Fibroblast of lung (primary cell): ENCODE measurements at regions not wholly inside any gene's neighbourhood (a gene's known extent, or its start where the extent isn't known, plus 50 kb on each side); places are given as distances from the start of the nearest gene placed in this dataset.

ENCODE experiments used
- DNase-seq, 2 donors: peaks; one replicate each; pipeline versions ENCODE4 v3.0.0 to v3.0.0-alpha.2; 2010; ENCODE audit warnings: low read depth in 2 of 2
- H2AFZ ChIP-seq: 2 replicates; pipeline ENCODE4 v1.5.1; 2012; ENCODE audit warnings: low read length, control low read depth, inconsistent platforms
- H3K27ac ChIP-seq: 2 replicates; pipeline ENCODE4 v1.5.1; 2011; ENCODE audit warnings: low read length, control low read depth; ENCODE audit not compliant: insufficient read depth
- H3K27me3 ChIP-seq: 2 replicates; pipeline ENCODE4 v1.5.1; 2011; ENCODE audit warnings: mild to moderate bottlenecking, low read length; ENCODE audit not compliant: control insufficient read depth, insufficient read depth
- H3K36me3 ChIP-seq: 2 replicates; pipeline ENCODE4 v1.5.1; 2011; ENCODE audit warnings: low read length; ENCODE audit not compliant: control insufficient read depth, insufficient read depth
- H3K4me1 ChIP-seq: 2 replicates; pipeline ENCODE4 v1.5.1; 2011; ENCODE audit warnings: low read length; ENCODE audit not compliant: control insufficient read depth, insufficient read depth; ENCODE audit errors: extremely low read depth
- H3K4me2 ChIP-seq: 2 replicates; pipeline ENCODE4 v1.5.1; 2011; ENCODE audit warnings: low read length, control low read depth; ENCODE audit not compliant: insufficient read depth; ENCODE audit errors: extremely low read depth
- H3K4me3 ChIP-seq, 4 experiments: fragments of 200-600 bp in 1 of 4; sonication (generic) in 1 of 4; replicated peaks in 1 of 4; 2 replicates each; pipeline ENCODE4 v1.5.1; 2011 to 2016; ENCODE audit warnings: low read length in 4 of 4, low read depth in 3 of 4, mild to moderate bottlenecking in 3 of 4, control low read depth in 2 of 4, inconsistent platforms in 1 of 4, mixed read lengths in 1 of 4; ENCODE audit not compliant: insufficient read depth in 1 of 4; ENCODE audit errors: control extremely low read depth in 1 of 4
- H3K79me2 ChIP-seq: 2 replicates; pipeline ENCODE4 v1.5.1; 2012; ENCODE audit warnings: mild to moderate bottlenecking, low read length, inconsistent platforms; ENCODE audit not compliant: control insufficient read depth, insufficient read depth
- H3K9ac ChIP-seq: 2 replicates; pipeline ENCODE4 v1.5.1; 2011; ENCODE audit warnings: mild to moderate bottlenecking, low read length, control low read depth; ENCODE audit not compliant: insufficient read depth
- H3K9me3 ChIP-seq: 2 replicates; pipeline ENCODE4 v1.5.1; 2012; ENCODE audit warnings: low read depth, low read length; ENCODE audit not compliant: control insufficient read depth, insufficient read depth
- H4K20me1 ChIP-seq: 2 replicates; pipeline ENCODE4 v1.5.1; 2011; ENCODE audit warnings: low read length; ENCODE audit not compliant: control insufficient read depth, insufficient read depth; ENCODE audit errors: extremely low read depth
- CTCF ChIP-seq, 2 donors: IDR thresholded peaks in 1 of 2; conservative IDR thresholded peaks in 1 of 2; 1 replicate in 1 of 2; 2 replicates in 1 of 2; pipeline ENCODE4 v1.5.1; 2011 to 2012; ENCODE audit warnings: low read length in 2 of 2, control low read depth in 1 of 2, inconsistent platforms in 1 of 2, low read depth in 1 of 2, mild to moderate bottlenecking in 1 of 2
- EZH2 ChIP-seq: IDR thresholded peaks from 2 replicates; pipeline ENCODE4 v1.5.1; 2012; ENCODE audit warnings: low read length, control low read depth, mild to moderate bottlenecking; ENCODE audit errors: missing control alignments

GRCh38 chr11:33500332-33500731, 200.3 kb downstream of the C11orf91 start:
- H4K20me1 ChIP-seq: no peaks in the 10 kb centered on the region
- TF ChIP-seq CTCF (conservative IDR thresholded peaks at IDR 0.05 in 1 of 2, IDR thresholded peaks at IDR 0.05 in 1 of 2; ENCODE audit: low read depth in 1 of 2, low read length in 2 of 2) (no peak), EZH2 (no peak)
- no peak for DNase-seq

GRCh38 chr11:33492596-33492995, 208.0 kb downstream of the C11orf91 start:
- no peak for DNase-seq
- Histone ChIP-seq H3K27me3 (peaks cover 2% of the 10 kb centered on the region), H4K20me1 (no peaks in the 10 kb centered on the region), H2AFZ (no peak overlapping the region), H3K4me1 (no peaks in the 10 kb centered on the region), H3K79me2 (no peaks in the 10 kb centered on the region), H3K4me3 (no peak overlapping the region), H3K4me2 (no peak overlapping the region), H3K36me3 (no peaks in the 10 kb centered on the region), H3K9ac (no peak overlapping the region), H3K27ac (no peak overlapping the region), H3K9me3 (no peaks in the 10 kb centered on the region)
- TF ChIP-seq EZH2: no peak
- TF ChIP-seq CTCF (conservative IDR thresholded peaks at IDR 0.05 in 1 of 2, IDR thresholded peaks at IDR 0.05 in 1 of 2; ENCODE audit: low read depth in 1 of 2, low read length in 2 of 2): no peak

More at GRCh38 chr11:33500332-33500731, 200.3 kb downstream of the C11orf91 start:
- Histone ChIP-seq H3K4me1 (no peaks in the 10 kb centered on the region), H3K4me3 (no peak overlapping the region), H3K4me2 (no peak overlapping the region), H3K27ac (no peak overlapping the region), H3K9ac (no peak overlapping the region), H3K79me2 (no peaks in the 10 kb centered on the region), H3K36me3 (no peaks in the 10 kb centered on the region), H2AFZ (no peak overlapping the region), H3K27me3 (no peaks in the 10 kb centered on the region), H3K9me3 (no peaks in the 10 kb centered on the region)

GRCh38 chr11:33490842-33491370, 209.7 kb downstream of the C11orf91 start:
- H3K36me3 ChIP-seq: no peaks in the 10 kb centered on the region
- H3K4me3 ChIP-seq: no peak overlapping the region
- no peak overlapping the region for H3K27ac ChIP-seq
- H2AFZ ChIP-seq: no peak overlapping the region
- no peak for DNase-seq
- no peak overlapping the region for H3K4me2 ChIP-seq
- no peaks in the 10 kb centered on the region for H3K79me2 ChIP-seq
- no peaks in the 10 kb centered on the region for H3K4me1 ChIP-seq
- no peak overlapping the region for H3K9ac ChIP-seq
- H4K20me1 ChIP-seq: no peaks in the 10 kb centered on the region
- H3K27me3 ChIP-seq: peaks cover 2% of the 10 kb centered on the region
- H3K9me3 ChIP-seq: no peaks in the 10 kb centered on the region
- TF ChIP-seq EZH2 (no peak), CTCF (conservative IDR thresholded peaks at IDR 0.05 in 1 of 2, IDR thresholded peaks at IDR 0.05 in 1 of 2; ENCODE audit: low read depth in 1 of 2, low read length in 2 of 2) (no peak)
